PFSK-1 (cell line): ENCODE measurements at regions not wholly inside any gene's neighbourhood (a gene's known extent, or its start where the extent isn't known, plus 50 kb on each side); places are given as distances from the start of the nearest gene placed in this dataset.

Experiments
- POLR2AphosphoS5 ChIP-seq: IDR thresholded peaks from 2 replicates; pipeline ENCODE4 v1.6.1; 2012; ENCODE audit warnings: low read depth, mild to moderate bottlenecking, control low read depth, low read length, moderate library complexity
- REST ChIP-seq, 2 experiments: IDR thresholded peaks; 2 replicates each; pipeline versions ENCODE4 v1.6.1 to v1.8.0; 2011 to 2012; ENCODE audit warnings: low read depth in 2 of 2, low read length in 2 of 2, control low read depth in 1 of 2, inconsistent platforms in 1 of 2, mild to moderate bottlenecking in 1 of 2, moderate library complexity in 1 of 2; ENCODE audit not compliant: insufficient read depth in 1 of 2

GRCh38 chr6:139777202-139777970 is 402.9 kb upstream of the CITED2 start:
- TF ChIP-seq POLR2AphosphoS5 (no peak), REST (IDR thresholded peaks at IDR 0.05; ENCODE audit: insufficient read depth in 1 of 2, low read depth in 2 of 2, low read length in 2 of 2) (no peak)
